EH (cell line): ENCODE measurements at regions not wholly inside any gene's neighbourhood (a gene's known extent, or its start where the extent isn't known, plus 50 kb on each side); places are given as distances from the start of the nearest gene placed in this dataset.
A peak's percentile ranks its signal among the peaks of the same experiment; 100 is the strongest.

Experiments
- DNase-seq: peaks from one replicate; pipeline ENCODE4 v3.0.0-alpha.2; 2015; ENCODE audit warnings: low read depth

DNA sequence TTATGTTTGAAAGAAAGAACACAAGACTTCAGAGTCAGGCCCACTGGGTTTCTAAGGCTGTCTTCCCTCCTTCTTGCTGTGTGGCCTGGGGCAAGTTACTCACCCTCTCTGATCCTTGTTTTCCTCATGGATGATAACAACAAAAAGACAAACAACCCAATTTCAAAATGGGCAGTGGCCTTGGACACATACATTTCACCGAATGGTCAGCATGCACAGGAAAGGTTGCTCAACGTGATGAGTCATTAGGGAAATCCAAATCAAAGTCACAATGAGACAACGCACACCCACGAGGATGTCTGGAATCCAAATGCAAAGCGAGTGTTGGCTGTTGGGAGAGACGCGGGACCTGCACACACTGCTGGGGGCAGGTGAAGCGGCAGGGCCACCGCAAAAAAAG is 50.8 kb upstream of the PPP2R2C start:
- DNase-seq, result peak; percentile 2

DNA sequence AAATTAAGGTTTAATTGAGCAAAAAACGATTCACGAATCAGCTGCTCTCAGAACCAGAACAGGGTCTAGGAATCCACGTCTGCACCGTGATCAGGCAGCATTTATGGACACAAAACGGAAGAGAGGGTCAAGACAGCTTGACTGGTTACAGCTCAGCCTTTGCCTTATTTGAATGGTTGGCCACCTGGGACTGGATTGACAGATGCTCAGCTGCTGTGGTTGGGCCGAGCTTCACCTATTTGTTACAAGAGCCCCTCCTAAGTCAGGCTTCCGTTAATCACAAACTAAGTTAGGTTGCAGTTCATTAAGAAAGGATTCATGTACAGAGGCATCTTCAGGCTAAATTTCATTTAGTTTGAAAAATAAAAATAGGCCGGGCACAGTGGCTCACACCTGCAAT is 50.6 kb upstream of the MAN2B2 start:
- DNase-seq, result no peak
